ENCODE measurements at regions not wholly inside any gene's neighbourhood (a gene's known extent, or its start where the extent isn't known, plus 50 kb on each side); places are given as distances from the start of the nearest gene placed in this dataset.

DNA sequence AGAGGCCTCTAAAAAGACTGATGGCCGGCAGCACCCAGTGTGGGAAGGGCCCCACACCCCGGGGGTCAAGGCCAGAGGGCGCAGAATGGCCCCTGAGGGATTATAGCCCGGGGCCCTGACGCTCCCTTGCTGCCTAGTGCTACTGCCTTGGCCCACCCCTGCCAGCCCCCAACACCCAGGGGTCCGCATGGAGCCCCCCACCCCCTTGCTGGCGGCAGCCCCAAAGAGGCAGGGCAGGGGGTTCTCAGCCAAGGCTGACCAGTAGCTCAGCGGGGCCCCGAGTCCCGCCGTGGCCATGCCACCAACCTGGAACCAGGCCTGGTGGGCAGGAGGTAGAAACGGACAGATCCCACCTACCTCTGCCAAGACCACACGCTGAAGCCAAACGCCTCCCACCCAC is 73.1 kb upstream of the FBRSL1 start:
- H3K36me3 ChIP-seq (replicated peaks; ENCODE audit: control insufficient read depth, insufficient read depth, low read length): no peaks in the 10 kb centered on the region
- H3K27me3 ChIP-seq (ENCODE audit: control insufficient read depth, insufficient read depth, low read length): peaks cover 19% of the 10 kb centered on the region
- no peak overlapping the region for H3K4me3 ChIP-seq (ENCODE audit: insufficient read depth, low read depth, low read length)
- no peak for DNase-seq

DNA sequence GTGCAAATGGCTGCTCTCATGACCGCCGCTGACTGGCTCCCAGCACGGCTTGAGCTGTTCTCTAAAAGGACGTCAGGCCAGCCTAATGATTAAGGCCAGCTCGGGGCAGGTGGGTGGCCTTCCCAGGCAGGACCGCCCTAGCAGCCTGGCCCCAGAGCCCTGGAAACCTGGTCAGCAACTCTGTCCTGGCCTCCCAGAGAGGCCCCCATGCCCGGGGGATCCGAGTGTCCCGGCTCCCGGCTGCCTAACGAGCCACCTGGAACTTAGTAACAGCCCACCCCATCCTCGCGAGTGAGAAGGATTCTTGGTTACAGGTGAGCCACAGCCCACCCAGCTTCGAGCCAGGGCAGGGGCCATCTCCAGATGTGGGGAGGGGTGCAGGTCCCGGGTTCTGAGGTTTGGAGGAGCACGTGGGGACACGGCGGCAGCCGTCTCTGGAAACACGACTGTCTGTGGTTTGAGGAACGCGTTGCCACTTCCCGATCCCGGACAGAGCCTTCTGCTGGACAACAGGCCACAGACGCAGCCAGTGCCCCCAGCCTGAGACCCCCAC is 73.8 kb upstream of the FBRSL1 start:
- peaks cover 19% of the 10 kb centered on the region for H3K27me3 ChIP-seq (ENCODE audit: control insufficient read depth, insufficient read depth, low read length)
- H3K36me3 ChIP-seq (replicated peaks; ENCODE audit: control insufficient read depth, insufficient read depth, low read length): no peaks in the 10 kb centered on the region
- H3K4me3 ChIP-seq (ENCODE audit: insufficient read depth, low read depth, low read length): no peak overlapping the region
- DNase-seq: no peak

DNA sequence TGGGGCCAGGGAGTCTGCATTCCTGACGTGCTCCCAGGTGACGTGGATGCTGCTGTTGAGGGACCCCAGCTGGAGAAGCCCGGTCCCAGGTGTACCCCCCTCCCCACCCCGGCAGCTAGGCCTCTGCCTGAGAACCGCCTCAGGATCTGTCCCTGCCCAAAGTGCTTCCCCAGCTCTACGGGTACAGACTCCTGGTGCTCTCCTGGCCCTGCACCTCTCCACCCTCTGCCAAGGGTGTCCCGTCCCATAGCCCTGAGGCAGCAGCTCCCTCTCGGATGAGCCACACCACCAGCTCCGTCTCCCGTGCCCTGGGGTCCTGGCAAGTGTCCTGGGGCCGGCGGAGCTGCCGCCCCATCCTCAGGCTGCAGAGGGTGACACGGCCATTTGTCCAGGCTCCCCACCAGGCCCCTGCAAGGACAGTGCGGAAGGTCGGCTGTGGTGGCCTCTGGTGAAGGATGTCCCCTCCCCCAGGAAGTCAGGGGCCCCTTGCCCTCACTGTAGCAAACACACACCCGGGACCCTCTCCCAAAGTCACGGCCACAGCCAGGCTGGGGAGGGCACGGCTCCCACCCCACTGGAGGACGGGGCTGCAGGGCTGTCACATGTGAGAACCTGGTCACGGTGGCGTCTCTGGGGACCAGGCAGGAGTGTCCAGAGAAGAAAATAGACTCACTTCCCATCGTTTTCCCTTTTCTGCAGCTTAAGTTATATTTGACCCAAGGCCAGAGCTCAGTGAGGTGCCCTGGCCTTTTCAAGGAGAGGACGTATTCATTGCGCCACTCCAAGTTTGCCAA is 74.4 kb upstream of the FBRSL1 start:
- Histone ChIP-seq H3K4me3 (ENCODE audit: insufficient read depth, low read depth, low read length) (no peak overlapping the region), H3K36me3 (replicated peaks; ENCODE audit: control insufficient read depth, insufficient read depth, low read length) (no peaks in the 10 kb centered on the region), H3K27me3 (ENCODE audit: control insufficient read depth, insufficient read depth, low read length) (peaks cover 14% of the 10 kb centered on the region)
- peak; percentile 76 for DNase-seq

DNA sequence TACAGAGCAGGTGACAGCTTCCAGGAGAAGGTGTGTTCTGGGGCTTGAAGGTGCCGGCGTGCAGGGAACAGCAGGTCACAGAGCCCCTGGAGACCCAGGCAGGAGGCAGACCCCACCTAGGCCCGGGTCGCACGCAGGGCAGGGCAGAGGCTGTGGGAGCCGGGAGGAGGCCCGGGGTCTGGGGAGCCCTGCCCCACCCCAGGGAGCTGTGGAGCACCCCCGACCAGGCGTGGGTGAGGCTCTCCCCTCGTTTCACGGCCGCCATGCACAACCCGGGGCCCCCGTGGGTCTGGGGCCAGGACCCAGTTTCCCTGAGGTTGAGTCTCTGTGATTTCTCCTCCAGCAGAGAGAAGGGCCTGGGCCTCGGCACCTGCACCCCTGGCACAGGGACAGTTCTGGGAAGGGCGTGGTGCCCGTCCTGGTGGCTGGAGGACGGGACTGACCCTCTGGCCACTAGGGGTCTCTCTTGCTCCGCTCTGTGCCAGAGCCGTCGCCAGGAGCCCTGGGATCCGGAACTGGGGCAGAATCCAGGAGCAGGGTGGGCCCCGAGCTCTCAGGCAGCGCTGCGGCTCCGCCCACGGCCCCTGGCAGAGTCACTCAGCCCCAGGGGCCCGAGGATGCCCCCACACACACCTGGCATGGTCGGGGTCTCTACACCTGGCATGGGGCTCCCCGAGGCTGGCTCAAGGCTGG is 75.2 kb upstream of the FBRSL1 start:
- DNase-seq: peak; percentile 98
- H3K27me3 ChIP-seq (ENCODE audit: control insufficient read depth, insufficient read depth, low read length): peaks cover 11% of the 10 kb centered on the region
- no peak overlapping the region for H3K4me3 ChIP-seq (ENCODE audit: insufficient read depth, low read depth, low read length)
- no peaks in the 10 kb centered on the region for H3K36me3 ChIP-seq (replicated peaks; ENCODE audit: control insufficient read depth, insufficient read depth, low read length)

DNA sequence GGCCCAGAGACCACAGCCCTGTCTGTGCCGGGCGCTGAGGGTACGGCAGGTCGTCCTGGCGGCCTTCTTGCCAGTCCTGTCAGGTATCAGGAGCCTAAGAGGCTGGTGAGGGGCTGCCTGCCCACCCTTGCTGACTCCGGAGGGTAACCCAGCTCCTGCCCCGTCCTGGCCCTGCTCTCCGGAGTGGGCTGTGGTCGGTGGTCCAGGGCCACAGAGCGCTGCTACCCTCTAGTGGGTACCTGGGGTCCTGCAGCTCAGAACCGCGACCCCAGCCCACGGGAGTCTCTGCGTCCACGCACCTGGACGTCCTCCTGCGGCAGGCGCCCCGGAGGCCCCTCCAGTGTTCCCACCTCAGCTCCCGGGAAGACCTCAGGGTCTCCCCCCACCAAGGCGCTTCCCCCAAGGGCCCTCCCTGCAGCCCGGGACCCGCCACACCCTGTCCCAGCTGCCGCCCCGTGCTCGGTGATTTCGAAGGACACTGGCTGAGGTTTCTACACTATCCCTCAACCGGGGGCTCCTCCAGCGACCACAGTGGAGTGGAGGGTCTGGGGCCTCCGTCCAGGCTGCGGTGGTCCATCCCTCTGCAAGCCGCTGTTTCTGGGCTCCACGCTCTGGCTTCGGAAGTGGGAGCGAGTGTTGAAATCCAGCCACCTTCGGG is 75.9 kb upstream of the FBRSL1 start:
- peak; percentile 94 for DNase-seq
- Histone ChIP-seq H3K4me3 (ENCODE audit: insufficient read depth, low read depth, low read length) (no peak overlapping the region), H3K36me3 (replicated peaks; ENCODE audit: control insufficient read depth, insufficient read depth, low read length) (no peaks in the 10 kb centered on the region), H3K27me3 (ENCODE audit: control insufficient read depth, insufficient read depth, low read length) (peaks cover 7% of the 10 kb centered on the region; the same call in 1 of the 2 replicates)

DNA sequence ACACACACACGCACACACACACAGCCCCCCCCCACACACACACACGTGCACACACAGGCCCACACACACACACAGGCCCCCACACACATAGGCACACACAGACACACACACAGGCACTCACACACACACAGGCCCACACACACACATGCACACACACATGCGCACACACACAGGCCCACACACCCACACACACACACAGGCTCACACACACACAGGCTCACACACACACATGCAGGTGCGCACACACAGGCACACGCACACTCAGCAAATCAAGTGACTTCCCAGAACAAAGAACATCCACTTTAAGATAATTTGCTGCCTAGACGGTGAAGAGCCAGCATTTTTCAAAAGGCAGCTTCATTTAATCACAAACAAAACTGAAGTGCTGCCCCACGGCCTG is 78.5 kb upstream of the FBRSL1 start:
- H3K36me3 ChIP-seq (replicated peaks; ENCODE audit: control insufficient read depth, insufficient read depth, low read length): no peaks in the 10 kb centered on the region
- H3K4me3 ChIP-seq (ENCODE audit: insufficient read depth, low read depth, low read length): no peak overlapping the region
- no peak for DNase-seq
- peaks cover 3% of the 10 kb centered on the region; the same call in 1 of the 2 replicates for H3K27me3 ChIP-seq (ENCODE audit: control insufficient read depth, insufficient read depth, low read length)

DNA sequence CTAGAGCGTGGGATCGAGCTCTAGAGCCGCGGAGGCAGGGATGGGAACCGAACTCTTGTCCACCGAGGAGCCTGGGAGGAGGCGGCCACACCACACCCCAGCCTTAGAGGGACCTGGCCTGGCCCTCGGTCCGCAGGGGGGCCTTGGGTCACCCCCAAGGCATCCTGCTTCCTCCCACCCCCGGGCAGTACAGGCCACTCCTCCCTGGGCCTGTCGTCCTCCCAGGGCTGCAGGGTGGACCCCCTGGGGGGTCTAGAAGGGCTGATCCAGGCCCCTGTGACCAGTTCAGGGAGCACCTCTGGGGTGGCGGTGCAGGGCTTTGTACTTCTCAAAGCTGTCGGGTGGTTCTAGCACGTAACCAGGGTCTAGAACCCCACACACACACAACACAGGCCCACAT is 79.1 kb upstream of the FBRSL1 start:
- Histone ChIP-seq H3K4me3 (ENCODE audit: insufficient read depth, low read depth, low read length) (no peak overlapping the region), H3K27me3 (ENCODE audit: control insufficient read depth, insufficient read depth, low read length) (peaks cover 3% of the 10 kb centered on the region; the same call in 1 of the 2 replicates), H3K36me3 (replicated peaks; ENCODE audit: control insufficient read depth, insufficient read depth, low read length) (no peaks in the 10 kb centered on the region)
- no peak for DNase-seq

DNA sequence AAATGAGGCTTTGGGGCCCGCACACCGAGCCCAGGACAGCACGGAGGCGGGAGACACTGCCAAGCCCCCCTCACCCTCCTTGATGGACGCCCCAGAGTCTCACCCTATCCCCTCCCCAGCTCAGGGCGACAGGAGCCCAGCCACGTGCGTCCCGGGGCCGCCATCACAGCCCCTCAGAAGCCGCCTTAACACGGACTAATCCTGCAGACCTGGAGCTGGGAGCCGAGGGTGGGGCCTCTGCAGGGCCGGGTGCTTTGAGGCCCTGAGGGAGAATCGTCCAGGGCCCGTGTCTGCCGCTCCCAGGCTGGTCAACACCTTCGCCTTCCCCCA is 79.7 kb upstream of the FBRSL1 start:
- no peak overlapping the region for H3K4me3 ChIP-seq (ENCODE audit: insufficient read depth, low read depth, low read length)
- no peaks in the 10 kb centered on the region for H3K36me3 ChIP-seq (replicated peaks; ENCODE audit: control insufficient read depth, insufficient read depth, low read length)
- H3K27me3 ChIP-seq (ENCODE audit: control insufficient read depth, insufficient read depth, low read length): peaks cover 3% of the 10 kb centered on the region; the same call in 1 of the 2 replicates
- no peak for DNase-seq

DNA sequence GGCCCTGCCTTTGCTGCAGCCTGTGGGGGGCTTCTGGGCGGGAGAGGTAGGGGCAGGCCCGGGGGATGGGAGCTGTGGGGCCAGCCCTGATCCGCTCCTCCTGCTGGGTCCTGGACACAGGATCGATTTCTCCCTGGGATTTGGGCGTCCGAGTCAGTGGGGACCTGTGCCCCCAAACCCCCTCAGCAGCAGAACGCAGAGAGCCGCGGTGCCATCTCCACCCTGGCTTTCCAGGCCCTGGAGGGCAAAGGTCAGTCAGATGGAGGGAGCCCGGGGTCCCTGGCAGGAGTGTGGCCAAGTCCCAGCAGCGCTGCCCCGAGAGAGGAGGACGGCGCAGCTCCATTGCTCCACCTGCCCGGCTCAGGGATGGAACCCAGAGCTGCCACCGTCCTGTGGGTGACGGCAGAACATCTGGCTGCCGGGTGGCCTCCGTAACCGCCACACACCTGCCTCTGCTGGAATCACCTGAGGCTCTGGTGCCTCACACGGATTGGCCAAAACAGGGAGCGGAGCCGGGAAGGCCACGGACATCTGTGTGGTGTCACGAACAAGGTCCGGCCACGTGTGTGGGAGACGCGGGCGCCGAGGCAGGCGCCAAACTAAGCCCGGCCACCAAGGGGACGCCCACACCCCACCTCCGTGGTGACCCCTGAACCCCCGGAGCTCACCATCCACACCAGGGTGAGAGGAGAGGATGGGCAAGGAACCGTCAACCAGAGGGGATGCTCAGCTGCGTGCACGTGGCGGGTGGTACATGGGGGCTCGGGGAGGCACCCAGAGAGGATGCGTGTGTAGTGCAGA is 80.3 kb upstream of the FBRSL1 start:
- H3K36me3 ChIP-seq (replicated peaks; ENCODE audit: control insufficient read depth, insufficient read depth, low read length): no peaks in the 10 kb centered on the region
- DNase-seq: no peak
- peaks cover 3% of the 10 kb centered on the region; the same call in 1 of the 2 replicates for H3K27me3 ChIP-seq (ENCODE audit: control insufficient read depth, insufficient read depth, low read length)
- no peak overlapping the region for H3K4me3 ChIP-seq (ENCODE audit: insufficient read depth, low read depth, low read length)

DNA sequence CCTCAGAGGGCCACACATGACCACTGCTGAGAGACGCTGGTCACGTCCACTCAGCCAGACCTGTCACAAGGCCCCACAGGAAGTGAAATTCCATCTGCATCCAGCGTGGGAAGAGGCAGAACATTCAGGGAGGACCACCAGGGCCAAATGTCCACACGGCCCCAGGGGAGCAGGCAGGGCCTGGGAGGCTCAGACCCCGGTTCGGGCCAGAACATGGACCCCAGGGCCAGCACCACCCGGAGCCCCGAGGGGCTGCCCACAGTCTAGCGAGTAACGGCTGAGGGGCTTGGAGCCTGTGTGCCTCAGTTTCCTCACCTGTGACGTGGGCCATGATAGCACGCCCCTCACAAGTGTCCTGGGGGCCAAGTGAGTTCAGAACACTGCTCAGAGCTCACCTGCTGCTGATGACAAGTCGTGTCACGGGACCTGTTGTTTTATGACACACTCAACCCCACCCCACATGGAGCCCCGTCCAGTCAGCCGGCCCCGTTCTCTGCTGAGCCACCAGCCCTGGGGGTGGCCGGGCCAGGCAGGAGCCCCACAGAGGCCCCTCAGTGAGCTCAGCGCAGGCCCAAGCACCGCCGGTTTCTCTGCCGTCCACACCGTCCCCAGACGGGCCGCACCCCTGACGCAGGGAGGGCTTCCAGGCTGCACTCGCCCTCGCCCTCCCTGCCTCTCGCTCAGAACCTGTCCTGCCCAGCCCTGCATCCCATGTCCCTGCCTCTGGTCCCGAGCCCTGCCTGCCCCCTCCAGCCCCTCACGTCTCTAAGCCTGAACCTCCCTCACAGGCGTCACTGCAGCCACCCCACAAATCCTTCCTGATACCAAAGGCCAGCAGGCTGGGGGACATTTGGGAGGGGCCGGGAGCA is 79.5 kb upstream of the GALNT9 start:
- no peaks in the 10 kb centered on the region for H3K36me3 ChIP-seq (replicated peaks; ENCODE audit: control insufficient read depth, insufficient read depth, low read length)
- H3K27me3 ChIP-seq (ENCODE audit: control insufficient read depth, insufficient read depth, low read length): no peaks in the 10 kb centered on the region; the same call in 1 of the 2 replicates
- DNase-seq: no peak
- H3K4me3 ChIP-seq (ENCODE audit: insufficient read depth, low read depth, low read length): no peak overlapping the region

DNA sequence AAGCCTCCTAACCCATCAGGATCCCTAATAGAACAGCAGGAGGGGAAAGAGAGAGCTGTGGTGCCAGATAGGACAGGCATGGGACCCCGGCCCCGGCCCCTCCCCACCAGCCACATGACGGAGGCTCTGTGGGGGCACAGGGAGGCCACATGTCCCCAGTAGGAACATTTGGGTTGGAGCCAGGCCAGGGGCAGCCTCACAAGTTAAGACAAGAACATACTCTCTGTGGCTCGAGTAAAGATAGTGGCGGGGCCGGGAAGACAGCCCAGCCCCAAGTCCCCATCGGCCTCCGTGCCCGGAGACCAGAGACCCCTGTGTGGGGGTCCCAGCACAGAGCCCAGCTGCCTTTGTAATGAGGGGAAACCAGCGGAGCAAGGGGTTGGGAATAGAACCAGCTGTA is 78.6 kb upstream of the GALNT9 start:
- no peaks in the 10 kb centered on the region for H3K36me3 ChIP-seq (replicated peaks; ENCODE audit: control insufficient read depth, insufficient read depth, low read length)
- DNase-seq: no peak
- no peak overlapping the region for H3K4me3 ChIP-seq (ENCODE audit: insufficient read depth, low read depth, low read length)
- H3K27me3 ChIP-seq (ENCODE audit: control insufficient read depth, insufficient read depth, low read length): no peaks in the 10 kb centered on the region; the same call in 1 of the 2 replicates

DNA sequence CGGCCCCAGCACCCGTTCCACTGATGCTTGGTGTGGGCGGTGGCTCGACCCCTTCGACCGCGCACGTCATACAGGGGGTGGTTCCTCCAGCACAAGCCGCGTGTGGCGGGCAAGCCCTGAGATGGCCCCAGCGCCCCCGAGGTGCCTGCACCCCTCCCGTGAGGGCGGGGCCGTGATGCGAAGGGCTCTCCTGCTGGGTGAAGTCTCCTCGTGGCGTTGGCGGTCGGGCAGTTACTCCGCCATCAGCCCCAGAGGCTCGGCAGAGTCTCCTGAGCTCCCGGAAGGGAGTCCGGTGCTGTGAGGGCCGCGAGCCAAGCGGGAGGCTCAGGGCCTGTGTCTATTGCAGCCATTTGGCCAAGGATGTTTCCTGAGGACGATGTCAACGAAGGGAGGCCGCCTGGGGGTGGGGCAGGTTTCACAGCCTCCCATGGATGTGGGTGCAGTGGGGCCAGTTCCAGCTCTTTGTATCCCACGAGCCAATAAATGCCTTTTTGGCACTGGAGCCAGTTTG is 78.1 kb upstream of the GALNT9 start:
- Histone ChIP-seq H3K36me3 (replicated peaks; ENCODE audit: control insufficient read depth, insufficient read depth, low read length) (no peaks in the 10 kb centered on the region), H3K27me3 (ENCODE audit: control insufficient read depth, insufficient read depth, low read length) (no peaks in the 10 kb centered on the region; the same call in 1 of the 2 replicates), H3K4me3 (ENCODE audit: insufficient read depth, low read depth, low read length) (no peak overlapping the region)
- no peak for DNase-seq

Measured in H7 (cell line).